ENCODE measurements at regions not wholly inside any gene's neighbourhood (a gene's known extent, or its start where the extent isn't known, plus 50 kb on each side); places are given as distances from the start of the nearest gene placed in this dataset.
A peak's percentile ranks its signal among the peaks of the same experiment; 100 is the strongest.
"Not testable (repeated sequence)": the region's sequence is repeated elsewhere in the genome, so short reads cannot be mapped to it uniquely, and the experiment has no call there.

DNA sequence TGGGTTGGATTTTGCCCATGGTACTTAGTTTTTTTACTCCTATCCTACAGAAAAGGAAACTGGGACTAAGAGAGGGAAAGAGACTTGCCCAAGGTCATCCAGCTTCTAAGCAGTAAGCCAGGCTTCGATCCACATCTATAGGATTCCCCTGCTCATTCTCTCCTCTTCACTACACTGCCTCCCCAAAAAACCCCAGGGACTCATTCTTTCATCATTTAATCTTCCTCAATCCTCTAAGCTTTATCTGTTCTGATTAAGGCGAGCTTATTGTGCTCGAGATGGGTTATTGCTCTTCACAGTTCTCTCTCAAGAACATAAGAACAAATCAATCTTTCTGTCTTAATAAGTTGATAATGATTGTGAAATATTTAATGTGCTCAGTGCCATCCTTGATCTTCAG is 511.1 kb upstream of the BRINP1 start:
- DNase-seq (ENCODE audit: insufficient read length, low spot score) = peak; percentile 19
- TF ChIP-seq, protein P1, sequence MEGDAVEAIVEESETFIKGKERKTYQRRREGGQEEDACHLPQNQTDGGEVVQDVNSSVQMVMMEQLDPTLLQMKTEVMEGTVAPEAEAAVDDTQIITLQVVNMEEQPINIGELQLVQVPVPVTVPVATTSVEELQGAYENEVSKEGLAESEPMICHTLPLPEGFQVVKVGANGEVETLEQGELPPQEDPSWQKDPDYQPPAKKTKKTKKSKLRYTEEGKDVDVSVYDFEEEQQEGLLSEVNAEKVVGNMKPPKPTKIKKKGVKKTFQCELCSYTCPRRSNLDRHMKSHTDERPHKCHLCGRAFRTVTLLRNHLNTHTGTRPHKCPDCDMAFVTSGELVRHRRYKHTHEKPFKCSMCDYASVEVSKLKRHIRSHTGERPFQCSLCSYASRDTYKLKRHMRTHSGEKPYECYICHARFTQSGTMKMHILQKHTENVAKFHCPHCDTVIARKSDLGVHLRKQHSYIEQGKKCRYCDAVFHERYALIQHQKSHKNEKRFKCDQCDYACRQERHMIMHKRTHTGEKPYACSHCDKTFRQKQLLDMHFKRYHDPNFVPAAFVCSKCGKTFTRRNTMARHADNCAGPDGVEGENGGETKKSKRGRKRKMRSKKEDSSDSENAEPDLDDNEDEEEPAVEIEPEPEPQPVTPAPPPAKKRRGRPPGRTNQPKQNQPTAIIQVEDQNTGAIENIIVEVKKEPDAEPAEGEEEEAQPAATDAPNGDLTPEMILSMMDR (IDR thresholded peaks at IDR 0.05; ENCODE audit: insufficient read depth, missing control alignments) = no peak
- peak; percentile 44 for FAIRE-seq

DNA sequence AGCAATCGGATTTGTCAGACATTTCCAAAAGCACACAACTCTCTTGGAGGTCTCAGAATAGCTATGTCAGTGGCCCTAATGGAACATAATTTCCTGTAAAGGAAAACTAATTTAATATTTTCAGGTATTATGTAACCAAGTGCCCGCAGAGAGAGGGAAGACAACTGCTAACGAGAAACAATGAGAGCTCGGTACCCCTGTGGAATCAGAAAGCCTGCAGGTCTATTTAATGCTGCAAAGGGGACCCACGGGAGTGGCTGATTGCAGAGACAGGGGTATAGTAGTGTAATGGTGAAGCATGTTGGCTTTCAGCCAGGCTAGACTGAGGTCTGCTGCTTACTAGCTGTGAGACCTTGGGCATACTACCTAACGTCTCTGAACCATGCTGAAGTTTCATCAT is 508.1 kb upstream of the BRINP1 start:
- FAIRE-seq = no peak
- TF ChIP-seq, protein P1 (IDR thresholded peaks at IDR 0.05; ENCODE audit: insufficient read depth, missing control alignments) = no peak
- no peak for DNase-seq (ENCODE audit: insufficient read length, low spot score)

DNA sequence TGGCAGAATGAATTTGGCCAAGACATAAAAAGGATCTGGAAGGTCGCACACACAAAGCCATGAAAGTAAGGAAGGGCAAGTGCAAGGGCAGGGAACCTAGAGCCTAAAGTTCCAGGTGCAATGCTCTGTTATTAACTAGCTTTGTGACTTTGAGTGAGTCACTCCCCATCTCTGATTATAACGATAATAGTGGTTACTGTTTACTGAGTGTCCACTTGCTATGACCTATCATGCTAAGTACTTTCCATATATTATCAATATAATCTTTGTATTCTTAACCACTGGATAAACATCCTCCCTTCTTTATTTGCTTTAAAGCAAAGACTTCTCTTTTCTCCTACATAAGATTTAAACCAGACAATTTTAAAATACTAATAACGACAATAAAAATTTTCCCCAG is 504.6 kb upstream of the BRINP1 start:
- FAIRE-seq (no peak), DNase-seq (ENCODE audit: insufficient read length, low spot score) (no peak)
- TF ChIP-seq, protein P1 (IDR thresholded peaks at IDR 0.05; ENCODE audit: insufficient read depth, missing control alignments) = no peak

DNA sequence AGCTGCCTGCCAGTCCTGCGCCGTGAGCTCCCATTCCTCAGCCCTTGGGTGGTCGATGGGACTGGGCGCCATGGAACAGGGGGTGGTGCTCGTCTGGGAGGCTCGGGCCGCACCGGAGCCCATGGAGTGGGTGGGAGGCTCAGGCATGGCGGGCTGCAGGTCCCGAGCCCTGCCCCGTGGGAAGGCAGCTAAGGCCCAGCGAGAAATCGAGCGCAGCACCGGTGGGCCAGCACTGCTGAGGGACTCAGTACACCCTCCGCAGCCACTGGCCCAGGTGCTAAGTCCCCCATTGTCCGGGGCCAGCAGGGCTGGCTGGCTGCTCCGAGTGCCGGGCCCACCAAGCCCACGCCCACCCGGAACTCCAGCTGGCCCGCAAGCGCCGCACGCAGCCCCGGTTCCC is 501.0 kb upstream of the BRINP1 start:
- FAIRE-seq; DNase-seq (ENCODE audit: insufficient read length, low spot score): not testable (repeated sequence)

DNA sequence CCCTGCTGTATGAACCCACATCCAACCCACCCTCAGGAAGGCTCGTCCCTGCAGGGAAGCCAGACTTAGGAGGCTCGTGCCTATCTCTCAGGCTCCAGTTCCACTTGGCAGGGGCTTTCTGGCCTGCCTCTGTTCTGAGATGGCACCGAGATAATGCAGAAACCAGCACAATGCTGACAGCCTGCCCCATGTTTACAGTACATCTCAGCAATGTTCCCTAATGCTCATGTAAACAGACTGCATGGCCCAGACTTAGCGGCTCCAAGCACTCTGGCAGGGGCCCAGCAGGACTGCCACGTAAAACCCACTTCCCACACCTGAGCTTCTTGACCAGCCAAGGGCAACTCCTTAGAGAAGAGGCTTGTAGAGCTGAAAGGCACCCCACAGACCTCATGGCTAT is 499.5 kb upstream of the BRINP1 start:
- FAIRE-seq (no peak), DNase-seq (ENCODE audit: insufficient read length, low spot score) (no peak)
- TF ChIP-seq, protein P1 (IDR thresholded peaks at IDR 0.05; ENCODE audit: insufficient read depth, missing control alignments) = no peak

DNA sequence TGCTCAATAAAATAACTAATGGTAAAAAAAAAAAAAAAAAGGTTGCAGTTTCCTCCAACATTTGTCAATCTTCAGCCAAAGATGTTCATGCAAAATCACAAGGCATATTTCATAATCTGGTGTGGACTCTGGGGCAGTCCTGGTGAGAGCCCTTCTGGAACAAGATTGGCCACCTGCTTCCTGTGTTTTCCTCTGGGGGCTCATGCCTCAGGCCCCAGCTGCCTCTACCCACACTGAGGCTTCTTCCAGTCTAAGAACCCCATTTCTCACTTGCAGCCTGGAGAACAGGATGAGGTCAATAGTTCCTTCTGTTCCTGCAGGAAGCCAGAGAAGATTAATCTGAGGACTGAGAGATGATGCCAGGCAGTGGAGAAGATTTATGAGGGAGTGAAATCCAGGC is 492.6 kb upstream of the BRINP1 start:
- TF ChIP-seq, protein P1 (IDR thresholded peaks at IDR 0.05; ENCODE audit: insufficient read depth, missing control alignments) = no peak
- DNase-seq (ENCODE audit: insufficient read length, low spot score) (no peak), FAIRE-seq (no peak)

DNA sequence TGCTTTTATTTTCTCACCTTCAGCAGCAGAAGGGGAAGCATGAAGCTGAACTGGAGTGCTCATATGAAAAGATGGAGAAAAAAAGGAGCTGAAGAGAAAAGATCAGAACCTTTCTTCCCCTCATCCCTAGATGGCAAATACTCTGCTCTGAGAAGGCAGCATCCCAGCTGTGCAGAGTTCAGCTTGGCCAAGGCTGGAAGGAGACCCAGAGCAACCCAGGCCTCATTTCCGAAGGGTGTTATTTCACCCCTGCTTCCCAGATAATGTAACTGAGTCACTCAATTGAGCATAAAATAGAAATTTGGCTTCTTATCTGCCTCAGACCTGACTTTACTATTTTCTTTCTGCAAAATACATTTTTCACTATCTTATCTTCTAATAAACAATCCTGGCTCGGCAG is 489.9 kb upstream of the BRINP1 start:
- TF ChIP-seq, protein P1 (IDR thresholded peaks at IDR 0.05; ENCODE audit: insufficient read depth, missing control alignments) = no peak
- no peak for DNase-seq (ENCODE audit: insufficient read length, low spot score)
- FAIRE-seq = no peak

DNA sequence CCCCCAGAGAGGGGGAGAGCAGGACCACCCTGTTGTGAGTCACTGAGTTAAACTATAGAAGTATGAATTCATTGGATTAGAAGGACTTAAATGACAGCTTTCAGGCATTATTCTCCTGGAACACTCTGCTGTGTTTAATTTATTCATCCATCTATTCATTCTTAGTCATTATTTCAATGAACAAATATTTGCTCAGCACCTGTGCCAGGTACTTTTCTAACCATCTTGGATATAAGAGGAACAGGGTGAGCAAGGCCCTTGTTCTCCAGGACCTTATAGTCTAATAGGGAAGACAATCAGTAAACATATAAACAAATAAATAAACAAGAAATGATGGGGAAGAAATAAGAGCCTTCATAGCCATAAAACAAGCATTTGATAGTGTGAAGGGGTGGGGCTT is 483.9 kb upstream of the BRINP1 start:
- DNase-seq (ENCODE audit: insufficient read length, low spot score) (no peak), FAIRE-seq (no peak)
- TF ChIP-seq, protein P1 (IDR thresholded peaks at IDR 0.05; ENCODE audit: insufficient read depth, missing control alignments) = no peak

All from D721Med (cell line).